ENCODE measurements at regions not wholly inside any gene's neighbourhood (a gene's known extent, or its start where the extent isn't known, plus 50 kb on each side); places are given as distances from the start of the nearest gene placed in this dataset.
"Not testable (repeated sequence)": the region's sequence is repeated elsewhere in the genome, so short reads cannot be mapped to it uniquely, and the experiment has no call there.

DNA sequence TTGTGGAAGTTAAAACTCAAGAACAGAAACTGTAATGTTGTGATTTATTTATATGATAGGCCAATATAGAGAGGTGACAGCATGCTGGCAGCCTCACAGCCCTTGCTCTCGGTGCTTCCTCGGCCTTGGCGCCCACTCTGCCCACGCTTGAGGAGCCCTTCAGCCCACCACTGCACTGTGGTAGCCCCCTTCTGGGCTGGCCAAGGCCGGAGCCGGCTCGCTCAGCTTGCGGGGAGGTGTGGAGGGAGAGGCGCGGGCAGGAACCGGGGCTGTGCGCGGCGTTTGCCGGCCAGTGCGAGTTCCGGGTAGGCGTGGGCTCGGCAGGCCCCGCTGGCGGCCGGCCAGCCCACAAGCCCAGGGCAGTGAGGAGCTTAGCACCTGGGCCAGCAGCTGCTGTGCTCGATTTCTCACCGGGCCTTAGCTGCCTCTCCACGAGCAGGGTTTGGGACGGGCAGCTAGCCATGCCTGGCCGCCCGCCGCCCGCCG is 65.8 kb upstream of the SLC8A3 start:
- peak; percentile 8 for DNase-seq (ENCODE audit: low read depth)
- TF ChIP-seq, protein P1, sequence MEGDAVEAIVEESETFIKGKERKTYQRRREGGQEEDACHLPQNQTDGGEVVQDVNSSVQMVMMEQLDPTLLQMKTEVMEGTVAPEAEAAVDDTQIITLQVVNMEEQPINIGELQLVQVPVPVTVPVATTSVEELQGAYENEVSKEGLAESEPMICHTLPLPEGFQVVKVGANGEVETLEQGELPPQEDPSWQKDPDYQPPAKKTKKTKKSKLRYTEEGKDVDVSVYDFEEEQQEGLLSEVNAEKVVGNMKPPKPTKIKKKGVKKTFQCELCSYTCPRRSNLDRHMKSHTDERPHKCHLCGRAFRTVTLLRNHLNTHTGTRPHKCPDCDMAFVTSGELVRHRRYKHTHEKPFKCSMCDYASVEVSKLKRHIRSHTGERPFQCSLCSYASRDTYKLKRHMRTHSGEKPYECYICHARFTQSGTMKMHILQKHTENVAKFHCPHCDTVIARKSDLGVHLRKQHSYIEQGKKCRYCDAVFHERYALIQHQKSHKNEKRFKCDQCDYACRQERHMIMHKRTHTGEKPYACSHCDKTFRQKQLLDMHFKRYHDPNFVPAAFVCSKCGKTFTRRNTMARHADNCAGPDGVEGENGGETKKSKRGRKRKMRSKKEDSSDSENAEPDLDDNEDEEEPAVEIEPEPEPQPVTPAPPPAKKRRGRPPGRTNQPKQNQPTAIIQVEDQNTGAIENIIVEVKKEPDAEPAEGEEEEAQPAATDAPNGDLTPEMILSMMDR (conservative IDR thresholded peaks at IDR 0.05; ENCODE audit: control insufficient read depth, insufficient read depth, low read depth, low read length), result no peak
- H3K4me3 ChIP-seq (ENCODE audit: control insufficient read depth, low read depth, low read length), result peak overlapping the region; percentile 19

DNA sequence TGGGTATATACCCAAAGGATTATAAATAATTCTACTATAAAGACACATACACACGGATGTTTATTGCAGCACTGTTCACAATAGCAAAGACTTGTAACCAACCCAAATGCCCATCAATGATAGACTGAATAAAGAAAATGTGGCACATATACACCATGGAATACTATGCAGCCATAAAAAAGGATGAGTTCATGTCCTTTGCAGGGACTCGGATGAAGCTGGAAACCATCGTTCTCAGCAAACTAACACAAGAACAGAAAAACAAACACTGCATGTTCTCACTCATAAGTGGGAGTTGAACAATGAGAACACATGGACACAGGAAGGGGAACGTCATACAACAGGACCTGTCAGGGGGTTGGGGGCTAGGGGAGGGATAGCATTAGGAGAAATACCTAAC is 64.8 kb upstream of the SLC8A3 start:
- not testable (repeated sequence) for DNase-seq (ENCODE audit: low read depth); H3K4me3 ChIP-seq (ENCODE audit: control insufficient read depth, low read depth, low read length)

DNA sequence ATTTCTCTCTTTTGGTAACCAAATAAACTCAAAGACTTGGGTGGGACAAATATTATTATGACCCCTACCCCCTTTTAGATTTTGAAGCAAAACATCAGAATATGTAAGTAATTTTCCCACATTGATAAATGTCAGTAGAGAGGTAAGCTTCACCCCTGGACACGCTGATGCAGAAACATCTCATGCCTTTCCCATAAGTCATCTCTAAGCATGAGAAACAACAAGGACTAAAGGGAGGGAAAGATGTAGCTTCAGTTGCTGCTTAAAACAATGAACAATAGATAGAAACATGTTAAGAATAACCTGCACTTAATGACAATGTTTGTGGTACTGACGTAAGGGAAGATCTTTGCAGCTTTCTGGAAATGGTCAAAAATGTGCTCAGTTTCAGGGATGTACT is 56.3 kb upstream of the SLC8A3 start:
- no peak overlapping the region for H3K4me3 ChIP-seq (ENCODE audit: control insufficient read depth, low read depth, low read length)
- no peak for DNase-seq (ENCODE audit: low read depth)
- TF ChIP-seq, protein P1 (conservative IDR thresholded peaks at IDR 0.05; ENCODE audit: control insufficient read depth, insufficient read depth, low read depth, low read length), result no peak

GRCh38 chr14:70239802-70240201 is 51.1 kb upstream of the SLC8A3 start:
- TF ChIP-seq, protein P1 (conservative IDR thresholded peaks at IDR 0.05; ENCODE audit: control insufficient read depth, insufficient read depth, low read depth, low read length), result no peak
- DNase-seq (ENCODE audit: low read depth), result no peak
- H3K4me3 ChIP-seq (ENCODE audit: control insufficient read depth, low read depth, low read length), result no peak overlapping the region

DNA sequence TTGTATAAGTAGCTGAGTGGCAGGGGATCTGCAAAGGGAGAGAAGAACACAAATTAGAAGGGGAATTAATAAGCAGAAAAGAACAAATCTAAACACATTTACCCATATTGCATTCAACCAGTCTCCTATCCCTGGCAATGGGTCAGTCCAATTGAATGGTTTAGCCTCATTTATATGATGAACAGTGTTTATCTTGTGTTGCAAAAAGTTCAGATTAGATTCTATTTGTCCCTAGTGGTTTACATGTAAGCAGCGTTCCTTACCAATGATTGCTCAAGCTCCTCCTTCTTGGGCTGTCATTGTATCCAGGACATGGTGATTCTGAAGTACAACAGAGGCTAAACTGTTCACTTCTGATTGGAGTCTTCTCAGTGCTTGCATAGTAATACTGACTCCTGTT is 49.9 kb upstream of the SLC8A3 start:
- not testable (repeated sequence) for H3K4me3 ChIP-seq (ENCODE audit: control insufficient read depth, low read depth, low read length); DNase-seq (ENCODE audit: low read depth)

Data from fibroblast of mammary gland (primary cell).